ENCODE measurements at regions not wholly inside any gene's neighbourhood (a gene's known extent, or its start where the extent isn't known, plus 50 kb on each side); places are given as distances from the start of the nearest gene placed in this dataset.
"Not testable (repeated sequence)": the region's sequence is repeated elsewhere in the genome, so short reads cannot be mapped to it uniquely, and the experiment has no call there.

DNA sequence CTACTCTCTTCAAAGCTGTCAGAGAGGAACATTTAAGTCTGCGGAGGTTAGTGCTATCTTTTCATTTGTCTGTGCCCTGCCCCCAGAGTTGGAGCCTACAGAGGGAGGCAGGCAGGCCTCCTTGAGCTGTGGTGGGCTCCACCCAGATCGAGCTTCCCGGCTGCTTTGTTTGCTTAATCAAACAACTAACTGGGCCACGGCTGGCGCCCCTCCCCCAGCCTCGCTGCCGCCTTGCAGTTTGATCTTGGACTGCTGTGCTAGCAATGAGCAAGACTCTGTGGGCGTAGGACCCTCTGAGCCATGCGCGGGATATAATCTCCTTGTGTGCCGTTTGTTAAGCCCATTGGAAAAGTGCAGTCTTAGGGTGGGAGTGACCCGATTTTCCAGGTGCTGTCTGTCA is 62.0 kb upstream of the CYP1B1 start:
- TF ChIP-seq EGR1 (conservative IDR thresholded peaks at IDR 0.05), result peak; percentile 33
- FAIRE-seq; in situ Hi-C loops (cut with MboI); POLR2A ChIA-PET; H3K79me2 ChIP-seq (ENCODE audit: control insufficient read depth, insufficient read depth, low read length); H4K20me1 ChIP-seq (replicated peaks; ENCODE audit: control insufficient read depth, insufficient read depth, low read length); H3K36me3 ChIP-seq (ENCODE audit: control insufficient read depth, insufficient read depth, low read length); CTCF ChIA-PET (ENCODE audit: low intra/inter-chr PET ratio); intact Hi-C loops (cut with micrococcal nuclease); H3K9ac ChIP-seq (ENCODE audit: insufficient read depth in 1 of 2, low read depth in 2 of 2, low read length in 2 of 2); H3K27ac ChIP-seq (ENCODE audit: extremely low read depth, low read depth, low read length); H3K4me1 ChIP-seq (replicated peaks in 1 of 2; ENCODE audit: control insufficient read depth in 2 of 2, insufficient read depth in 2 of 2, low read length in 2 of 2); BruUV-seq (replicated peaks); H3K9me1 ChIP-seq (ENCODE audit: control insufficient read depth, insufficient read depth, low read length); H3K4me3 ChIP-seq; H3K9me3 ChIP-seq (replicated peaks; ENCODE audit: control insufficient read depth, insufficient read depth, low read depth, low read length); H3K27me3 ChIP-seq (ENCODE audit: control insufficient read depth in 2 of 2, insufficient read depth in 2 of 2, low read length in 2 of 2); ATAC-seq: not testable (repeated sequence)
- DNase-seq (ENCODE audit: extremely low read depth in 1 of 4, low spot score in 3 of 4), result peak in 1 of 4 experiments; percentile 38
- WGBS (ENCODE audit: insufficient coverage, low coverage, missing lambda C conversion rate), result 2% methylated on average over 12 of the region's 12 CpGs
- Histone ChIP-seq H2AFZ (ENCODE audit: low read depth, low read length) (peak overlapping the region; percentile 72; the same call in 1 of the 2 replicates), H3K4me2 (ENCODE audit: insufficient read depth, low read length) (peak overlapping the region; percentile 60)

GRCh38 chr2:38131676-38132075 is 55.7 kb upstream of the CYP1B1 start:
- intact Hi-C loops (cut with micrococcal nuclease) (no loop called here), in situ Hi-C loops (cut with MboI) (no loop called here)
- Histone ChIP-seq H3K9me1 (ENCODE audit: control insufficient read depth, insufficient read depth, low read length) (no peaks in the 10 kb centered on the region), H3K9me3 (replicated peaks; ENCODE audit: control insufficient read depth, insufficient read depth, low read depth, low read length) (no peaks in the 10 kb centered on the region), H3K9ac (ENCODE audit: insufficient read depth in 1 of 2, low read depth in 2 of 2, low read length in 2 of 2) (no peak overlapping the region), H3K27me3 (ENCODE audit: control insufficient read depth in 2 of 2, insufficient read depth in 2 of 2, low read length in 2 of 2) (no peaks in the 10 kb centered on the region), H3K79me2 (ENCODE audit: control insufficient read depth, insufficient read depth, low read length) (no peaks in the 10 kb centered on the region), H3K27ac (ENCODE audit: extremely low read depth, low read depth, low read length) (no peak overlapping the region), H3K4me3 (no peak overlapping the region), H3K4me2 (ENCODE audit: insufficient read depth, low read length) (no peak overlapping the region), H2AFZ (ENCODE audit: low read depth, low read length) (no peak overlapping the region), H3K36me3 (ENCODE audit: control insufficient read depth, insufficient read depth, low read length) (no peaks in the 10 kb centered on the region), H3K4me1 (replicated peaks in 1 of 2; ENCODE audit: control insufficient read depth in 2 of 2, insufficient read depth in 2 of 2, low read length in 2 of 2) (peaks cover 0 to 9% of the 10 kb centered on the region in 2 experiments; a peak in 2 of 5 replicates), H4K20me1 (replicated peaks; ENCODE audit: control insufficient read depth, insufficient read depth, low read length) (no peaks in the 10 kb centered on the region)
- no peak for DNase-seq (ENCODE audit: extremely low read depth in 1 of 4, low spot score in 3 of 4)
- FAIRE-seq, result no peak
- no TSS peak for BruUV-seq (replicated peaks)
- no peak for ATAC-seq
- POLR2A ChIA-PET, result no interaction called here
- CTCF ChIA-PET (ENCODE audit: low intra/inter-chr PET ratio), result no interaction called here
- WGBS (ENCODE audit: insufficient coverage, low coverage, missing lambda C conversion rate), result 10% methylated on average over 2 of the region's 2 CpGs
- TF ChIP-seq GABPB1 (CRISPR knock-in tag; IDR thresholded peaks at IDR 0.05) (no peak), GMEB1 (CRISPR knock-in tag; IDR thresholded peaks at IDR 0.05) (no peak), NRF1 (conservative IDR thresholded peaks at IDR 0.05 in 1 of 2, IDR thresholded peaks at IDR 0.05 in 1 of 2) (no peak), HDAC3 (IDR thresholded peaks at IDR 0.05; ENCODE audit: borderline replicate concordance, partially characterized antibody) (no peak), SMAD4 (CRISPR knock-in tag; conservative IDR thresholded peaks at IDR 0.05) (no peak), CEBPG (CRISPR knock-in tag; IDR thresholded peaks at IDR 0.05) (no peak), CEBPG (tag; conservative IDR thresholded peaks at IDR 0.05 in 1 of 2, IDR thresholded peaks at IDR 0.05 in 1 of 2) (no peak), MAZ (CRISPR knock-in tag; conservative IDR thresholded peaks at IDR 0.05 in 1 of 2, IDR thresholded peaks at IDR 0.05 in 1 of 2) (no peak), BMI1 (IDR thresholded peaks at IDR 0.05; ENCODE audit: low read length) (no peak), TAL1 (IDR thresholded peaks at IDR 0.05) (no peak), ZNF384 (IDR thresholded peaks at IDR 0.05; ENCODE audit: low read depth, low read length) (no peak), FOXM1 (IDR thresholded peaks at IDR 0.05; ENCODE audit: low read depth) (no peak), FOXM1 (CRISPR knock-in tag; IDR thresholded peaks at IDR 0.05; ENCODE audit: low read depth) (no peak)
- TF ChIP-seq, protein P1, sequence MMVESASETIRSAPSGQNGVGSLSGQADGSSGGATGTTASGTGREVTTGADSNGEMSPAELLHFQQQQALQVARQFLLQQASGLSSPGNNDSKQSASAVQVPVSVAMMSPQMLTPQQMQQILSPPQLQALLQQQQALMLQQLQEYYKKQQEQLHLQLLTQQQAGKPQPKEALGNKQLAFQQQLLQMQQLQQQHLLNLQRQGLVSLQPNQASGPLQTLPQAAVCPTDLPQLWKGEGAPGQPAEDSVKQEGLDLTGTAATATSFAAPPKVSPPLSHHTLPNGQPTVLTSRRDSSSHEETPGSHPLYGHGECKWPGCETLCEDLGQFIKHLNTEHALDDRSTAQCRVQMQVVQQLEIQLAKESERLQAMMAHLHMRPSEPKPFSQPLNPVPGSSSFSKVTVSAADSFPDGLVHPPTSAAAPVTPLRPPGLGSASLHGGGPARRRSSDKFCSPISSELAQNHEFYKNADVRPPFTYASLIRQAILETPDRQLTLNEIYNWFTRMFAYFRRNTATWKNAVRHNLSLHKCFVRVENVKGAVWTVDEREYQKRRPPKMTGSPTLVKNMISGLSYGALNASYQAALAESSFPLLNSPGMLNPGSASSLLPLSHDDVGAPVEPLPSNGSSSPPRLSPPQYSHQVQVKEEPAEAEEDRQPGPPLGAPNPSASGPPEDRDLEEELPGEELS (CRISPR knock-in tag; IDR thresholded peaks at IDR 0.05; ENCODE audit: borderline replicate concordance), result no peak

All from K562 (cell line).